ENCODE measurements at regions not wholly inside any gene's neighbourhood (a gene's known extent, or its start where the extent isn't known, plus 50 kb on each side); places are given as distances from the start of the nearest gene placed in this dataset.
"Not testable (repeated sequence)": the region's sequence is repeated elsewhere in the genome, so short reads cannot be mapped to it uniquely, and the experiment has no call there.

DNA sequence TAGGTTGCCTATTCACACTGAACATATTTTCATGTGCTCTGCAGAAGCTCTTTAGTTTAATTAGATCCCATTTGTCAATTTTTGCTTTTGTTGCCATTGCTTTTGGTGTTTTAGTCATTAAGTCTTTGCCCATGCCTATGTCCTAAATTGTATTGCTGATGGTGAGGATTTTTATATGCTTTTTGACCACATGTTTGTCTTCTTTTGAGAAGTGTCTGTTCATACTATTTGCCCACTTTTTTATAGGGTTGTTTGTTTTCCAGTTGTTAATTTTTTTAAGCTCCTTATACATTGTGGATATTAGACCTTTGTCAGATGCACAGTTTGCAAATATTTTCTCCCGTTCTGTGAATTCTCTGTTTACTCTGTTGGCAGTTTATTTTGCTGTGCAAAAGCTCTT lies 84.5 kb upstream of the LRIF1 start:
- POLR2A ChIA-PET; H3K27ac Mint-ChIP-seq; H3K4me3 Mint-ChIP-seq; ATAC-seq; CTCF ChIA-PET; DNase-seq (ENCODE audit: low spot score); H3K27me3 Mint-ChIP-seq (ENCODE audit: low read depth); H3K36me3 Mint-ChIP-seq; H3K4me1 Mint-ChIP-seq: not testable (repeated sequence)
- H3K9me3 Mint-ChIP-seq: peaks cover 28% of the 10 kb centered on the region

DNA sequence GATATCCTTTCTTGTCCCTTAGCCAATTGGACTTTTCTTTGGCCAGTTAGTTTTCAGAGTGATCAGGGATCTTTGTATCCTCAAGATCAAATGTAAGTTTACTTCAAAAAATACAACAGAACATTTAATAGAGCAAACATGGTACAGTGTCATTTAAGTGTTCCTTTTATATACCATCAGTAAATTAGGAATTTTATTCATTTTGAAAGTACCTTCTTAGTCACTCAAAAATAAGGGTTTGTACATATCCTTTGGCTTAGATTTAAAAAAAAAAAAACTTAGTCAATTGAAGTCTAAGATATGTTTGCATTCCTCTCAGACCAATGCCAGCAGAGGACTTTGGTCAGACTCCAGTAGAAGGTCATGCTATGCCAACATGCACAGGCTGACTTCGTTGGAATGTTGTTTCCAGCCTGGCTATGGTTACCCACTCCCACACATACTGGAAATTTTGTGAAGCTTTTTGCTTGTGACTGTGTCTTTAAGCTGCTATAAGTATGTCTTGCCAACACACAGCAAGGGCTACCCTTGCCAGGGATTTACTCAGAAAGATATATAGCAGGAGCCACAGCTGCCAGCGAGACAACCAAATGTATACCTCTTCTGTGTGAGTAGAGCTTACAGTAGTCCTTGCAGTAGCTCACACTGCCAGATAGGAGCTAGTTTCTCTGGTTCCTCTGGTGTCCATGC lies 81.5 kb upstream of the LRIF1 start:
- ChIA-PET CTCF (interaction anchor here (1.0 to 1.2 kb wide), 3 partner anchors 11 to 53 kb away, joined by 3 to 7 read pairs (median 3); no protein-coding TSS in a partner anchor), POLR2A (no interaction called here)
- H3K36me3 Mint-ChIP-seq: no peaks in the 10 kb centered on the region
- H3K9me3 Mint-ChIP-seq: peaks cover 23% of the 10 kb centered on the region
- H3K27ac Mint-ChIP-seq: no peak overlapping the region
- no peaks in the 10 kb centered on the region for H3K4me1 Mint-ChIP-seq
- no peak overlapping the region for H3K4me3 Mint-ChIP-seq
- TF ChIP-seq OVOL2 (CRISPR knock-in tag; IDR thresholded peaks at IDR 0.05; ENCODE audit: borderline replicate concordance) (no peak), SP1 (CRISPR knock-in tag; conservative IDR thresholded peaks at IDR 0.05) (no peak), NFE2L1 (CRISPR knock-in tag; IDR thresholded peaks at IDR 0.05) (no peak)
- TF ChIP-seq, protein P1, sequence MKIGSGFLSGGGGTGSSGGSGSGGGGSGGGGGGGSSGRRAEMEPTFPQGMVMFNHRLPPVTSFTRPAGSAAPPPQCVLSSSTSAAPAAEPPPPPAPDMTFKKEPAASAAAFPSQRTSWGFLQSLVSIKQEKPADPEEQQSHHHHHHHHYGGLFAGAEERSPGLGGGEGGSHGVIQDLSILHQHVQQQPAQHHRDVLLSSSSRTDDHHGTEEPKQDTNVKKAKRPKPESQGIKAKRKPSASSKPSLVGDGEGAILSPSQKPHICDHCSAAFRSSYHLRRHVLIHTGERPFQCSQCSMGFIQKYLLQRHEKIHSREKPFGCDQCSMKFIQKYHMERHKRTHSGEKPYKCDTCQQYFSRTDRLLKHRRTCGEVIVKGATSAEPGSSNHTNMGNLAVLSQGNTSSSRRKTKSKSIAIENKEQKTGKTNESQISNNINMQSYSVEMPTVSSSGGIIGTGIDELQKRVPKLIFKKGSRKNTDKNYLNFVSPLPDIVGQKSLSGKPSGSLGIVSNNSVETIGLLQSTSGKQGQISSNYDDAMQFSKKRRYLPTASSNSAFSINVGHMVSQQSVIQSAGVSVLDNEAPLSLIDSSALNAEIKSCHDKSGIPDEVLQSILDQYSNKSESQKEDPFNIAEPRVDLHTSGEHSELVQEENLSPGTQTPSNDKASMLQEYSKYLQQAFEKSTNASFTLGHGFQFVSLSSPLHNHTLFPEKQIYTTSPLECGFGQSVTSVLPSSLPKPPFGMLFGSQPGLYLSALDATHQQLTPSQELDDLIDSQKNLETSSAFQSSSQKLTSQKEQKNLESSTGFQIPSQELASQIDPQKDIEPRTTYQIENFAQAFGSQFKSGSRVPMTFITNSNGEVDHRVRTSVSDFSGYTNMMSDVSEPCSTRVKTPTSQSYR (CRISPR knock-in tag; IDR thresholded peaks at IDR 0.05): no peak
- peaks cover 6% of the 10 kb centered on the region for H3K27me3 Mint-ChIP-seq (ENCODE audit: low read depth)
- DNase-seq (ENCODE audit: low spot score): no peak
- no peak for ATAC-seq

DNA sequence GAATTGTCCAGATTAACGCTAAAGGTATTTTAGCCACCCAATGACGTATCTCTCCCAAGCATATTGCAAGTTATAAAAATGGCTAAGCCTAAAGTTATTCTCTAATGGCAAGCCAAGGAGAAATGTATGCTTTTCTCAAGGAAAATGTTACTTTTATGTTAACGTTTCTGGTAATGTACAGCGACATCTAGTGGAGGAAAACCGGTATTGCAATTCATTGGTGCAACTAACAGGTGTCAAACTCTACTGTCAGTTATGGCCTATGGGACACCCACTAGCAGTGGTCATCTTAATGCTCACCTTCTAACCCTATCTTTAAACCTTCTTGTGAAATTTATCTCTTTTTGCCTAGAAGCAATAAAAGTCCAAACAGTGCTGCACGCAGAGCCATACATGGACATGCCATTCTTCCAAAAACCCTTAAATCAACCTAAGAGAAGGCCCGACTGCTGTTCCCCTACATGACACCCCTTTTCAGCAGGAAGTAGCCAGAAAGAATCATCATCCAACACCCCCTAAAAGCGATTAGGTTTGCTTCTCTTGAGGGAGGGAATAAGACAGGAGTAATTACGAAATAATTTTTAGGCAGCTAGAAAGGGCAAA lies 68.7 kb upstream of the LRIF1 start:
- ATAC-seq (no peak), DNase-seq (ENCODE audit: low spot score) (no peak)
- H3K27ac Mint-ChIP-seq: no peak overlapping the region
- peaks cover 5% of the 10 kb centered on the region; the same call in 1 of the 2 replicates for H3K27me3 Mint-ChIP-seq (ENCODE audit: low read depth)
- ChIA-PET CTCF (no interaction called here), POLR2A (interaction anchor here (0.6 kb wide), 1 partner anchor 314 kb away, joined by 3 read pairs; no protein-coding TSS in a partner anchor)
- no peak overlapping the region for H3K4me3 Mint-ChIP-seq
- H3K9me3 Mint-ChIP-seq: peaks cover 39% of the 10 kb centered on the region
- H3K4me1 Mint-ChIP-seq: peaks cover 9% of the 10 kb centered on the region
- TF ChIP-seq, protein P2, sequence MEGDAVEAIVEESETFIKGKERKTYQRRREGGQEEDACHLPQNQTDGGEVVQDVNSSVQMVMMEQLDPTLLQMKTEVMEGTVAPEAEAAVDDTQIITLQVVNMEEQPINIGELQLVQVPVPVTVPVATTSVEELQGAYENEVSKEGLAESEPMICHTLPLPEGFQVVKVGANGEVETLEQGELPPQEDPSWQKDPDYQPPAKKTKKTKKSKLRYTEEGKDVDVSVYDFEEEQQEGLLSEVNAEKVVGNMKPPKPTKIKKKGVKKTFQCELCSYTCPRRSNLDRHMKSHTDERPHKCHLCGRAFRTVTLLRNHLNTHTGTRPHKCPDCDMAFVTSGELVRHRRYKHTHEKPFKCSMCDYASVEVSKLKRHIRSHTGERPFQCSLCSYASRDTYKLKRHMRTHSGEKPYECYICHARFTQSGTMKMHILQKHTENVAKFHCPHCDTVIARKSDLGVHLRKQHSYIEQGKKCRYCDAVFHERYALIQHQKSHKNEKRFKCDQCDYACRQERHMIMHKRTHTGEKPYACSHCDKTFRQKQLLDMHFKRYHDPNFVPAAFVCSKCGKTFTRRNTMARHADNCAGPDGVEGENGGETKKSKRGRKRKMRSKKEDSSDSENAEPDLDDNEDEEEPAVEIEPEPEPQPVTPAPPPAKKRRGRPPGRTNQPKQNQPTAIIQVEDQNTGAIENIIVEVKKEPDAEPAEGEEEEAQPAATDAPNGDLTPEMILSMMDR (IDR thresholded peaks at IDR 0.05): peak; percentile 94
- no peak for TF ChIP-seq HMGA2 (CRISPR knock-in tag; IDR thresholded peaks at IDR 0.05)
- 0 out of 2 replicates have a peak, but pooled peaks cover 4% of the 10 kb centered on the region for H3K36me3 Mint-ChIP-seq

DNA sequence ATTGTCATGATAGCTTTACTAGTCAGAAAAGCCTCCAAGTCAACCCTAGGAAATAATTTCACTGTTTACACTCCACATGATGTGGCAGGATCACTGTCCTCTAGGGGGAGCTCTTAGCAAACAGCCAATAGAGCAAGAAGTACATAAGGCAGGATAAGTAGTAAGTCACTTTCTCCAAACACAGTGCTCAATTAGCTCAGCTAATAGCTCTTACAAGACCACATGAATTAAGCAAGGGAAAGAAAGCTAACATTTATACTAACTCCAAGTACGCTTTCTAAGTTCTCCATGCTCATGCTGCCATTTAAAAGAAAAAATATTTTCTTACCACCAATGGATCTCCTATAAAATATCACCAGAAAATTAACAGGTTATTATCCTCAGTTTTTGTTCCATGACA lies 66.9 kb upstream of the LRIF1 start:
- Mint-ChIP-seq H3K27ac (no peak overlapping the region), H3K36me3 (no peaks in the 10 kb centered on the region), H3K27me3 (ENCODE audit: low read depth) (no peaks in the 10 kb centered on the region), H3K9me3 (peaks cover 29% of the 10 kb centered on the region), H3K4me1 (peaks cover 9% of the 10 kb centered on the region), H3K4me3 (no peak overlapping the region)
- CTCF ChIA-PET: interaction anchor here (0.6 to 2.4 kb wide), 34 partner anchors 9 to 1847 kb away, joined by 3 to 20 read pairs (median 3); partner anchors contain the start of gene LRIF1
- DNase-seq (ENCODE audit: low spot score) (peak; percentile 54), ATAC-seq (peak; percentile 74)
- TF ChIP-seq NR3C1 (CRISPR knock-in tag; conservative IDR thresholded peaks at IDR 0.05; ENCODE audit: low read depth) (no peak), JUN (CRISPR knock-in tag; IDR thresholded peaks at IDR 0.05) (no peak), GTF2I (CRISPR knock-in tag; conservative IDR thresholded peaks at IDR 0.05) (peak; percentile 53; the same call in 1 of the 2 replicates), NR2C2 (CRISPR knock-in tag; IDR thresholded peaks at IDR 0.05) (no peak)
- TF ChIP-seq, protein P3, sequence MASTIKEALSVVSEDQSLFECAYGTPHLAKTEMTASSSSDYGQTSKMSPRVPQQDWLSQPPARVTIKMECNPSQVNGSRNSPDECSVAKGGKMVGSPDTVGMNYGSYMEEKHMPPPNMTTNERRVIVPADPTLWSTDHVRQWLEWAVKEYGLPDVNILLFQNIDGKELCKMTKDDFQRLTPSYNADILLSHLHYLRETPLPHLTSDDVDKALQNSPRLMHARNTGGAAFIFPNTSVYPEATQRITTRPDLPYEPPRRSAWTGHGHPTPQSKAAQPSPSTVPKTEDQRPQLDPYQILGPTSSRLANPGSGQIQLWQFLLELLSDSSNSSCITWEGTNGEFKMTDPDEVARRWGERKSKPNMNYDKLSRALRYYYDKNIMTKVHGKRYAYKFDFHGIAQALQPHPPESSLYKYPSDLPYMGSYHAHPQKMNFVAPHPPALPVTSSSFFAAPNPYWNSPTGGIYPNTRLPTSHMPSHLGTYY (CRISPR knock-in tag; IDR thresholded peaks at IDR 0.05): no peak
- TF ChIP-seq, protein P2 (IDR thresholded peaks at IDR 0.05): peak; percentile 50; the same call in 1 of the 2 replicates
- POLR2A ChIA-PET: no interaction called here
